NCI-H2029 treated with DMSO at 0.1 percent for 48 hours (cell line): ENCODE measurements at regions not wholly inside any gene's neighbourhood (a gene's known extent, or its start where the extent isn't known, plus 50 kb on each side); places are given as distances from the start of the nearest gene placed in this dataset.

Experiments
- DNase-seq: peaks from one replicate; lab custom pipeline; 2025; lab: John Stamatoyannopoulos, UW

DNA sequence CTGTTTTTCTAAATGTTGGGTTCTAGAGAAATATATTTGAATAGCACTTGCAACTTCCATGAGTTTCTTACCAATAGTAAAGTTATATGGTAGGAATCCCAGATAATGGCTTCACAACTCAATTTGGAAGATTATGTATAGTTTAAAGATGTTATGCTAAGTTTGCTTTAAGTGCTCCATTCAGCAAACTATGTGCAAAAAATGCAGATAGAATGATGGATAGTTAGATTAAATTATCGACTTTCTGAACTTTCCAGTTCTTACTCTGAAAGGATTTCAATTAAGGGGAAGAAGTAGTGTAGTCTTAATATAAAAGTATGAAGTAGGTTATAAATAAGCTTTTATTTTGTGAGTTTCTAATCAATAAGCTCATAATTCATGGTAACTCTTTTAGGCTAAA is 60.7 kb upstream of the NFKB1 start:
- DNase-seq: no peak

DNA sequence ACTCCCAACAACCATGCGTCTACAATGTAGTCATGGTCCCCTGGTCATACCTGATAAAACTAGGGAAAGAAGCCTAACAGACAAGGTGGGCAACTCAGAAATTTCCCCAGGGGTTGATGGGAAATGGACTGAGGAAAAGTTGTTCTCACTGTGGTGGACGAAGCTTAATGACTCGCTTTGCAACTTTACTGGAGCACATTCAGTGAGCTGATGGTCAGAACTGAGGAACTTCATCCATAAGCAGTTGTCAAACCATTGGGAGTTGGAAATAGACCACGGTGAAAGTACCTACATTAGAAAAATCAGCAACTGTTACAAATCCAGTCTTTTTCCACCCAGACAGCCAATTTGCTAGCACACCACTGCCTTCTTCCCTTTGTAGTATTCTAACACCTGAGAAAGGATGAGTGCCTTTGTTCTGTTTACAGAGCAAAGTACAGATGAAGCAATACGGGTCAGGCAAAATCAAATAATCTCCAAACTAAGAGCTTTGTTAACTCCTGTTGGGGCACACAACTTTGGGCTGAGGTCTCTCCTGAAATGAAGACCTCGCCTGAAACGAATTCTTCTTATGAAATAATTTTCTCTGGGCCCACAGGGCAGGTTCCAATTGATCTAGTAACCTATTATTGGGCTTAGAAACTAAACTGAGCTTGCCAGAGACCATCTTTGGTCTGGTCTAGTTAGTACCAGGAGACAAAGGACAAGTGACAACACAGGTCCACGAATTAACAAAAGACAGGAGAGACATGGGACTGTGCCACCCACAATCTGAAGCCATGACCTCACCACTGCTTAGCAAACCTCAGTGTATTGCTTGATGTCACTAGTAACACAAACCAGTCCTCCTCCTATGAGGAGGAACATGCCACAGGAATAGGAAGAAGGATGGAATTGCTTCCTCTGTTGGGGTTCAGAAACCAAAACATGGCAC is 58.9 kb upstream of the NFKB1 start:
- no peak for DNase-seq

DNA sequence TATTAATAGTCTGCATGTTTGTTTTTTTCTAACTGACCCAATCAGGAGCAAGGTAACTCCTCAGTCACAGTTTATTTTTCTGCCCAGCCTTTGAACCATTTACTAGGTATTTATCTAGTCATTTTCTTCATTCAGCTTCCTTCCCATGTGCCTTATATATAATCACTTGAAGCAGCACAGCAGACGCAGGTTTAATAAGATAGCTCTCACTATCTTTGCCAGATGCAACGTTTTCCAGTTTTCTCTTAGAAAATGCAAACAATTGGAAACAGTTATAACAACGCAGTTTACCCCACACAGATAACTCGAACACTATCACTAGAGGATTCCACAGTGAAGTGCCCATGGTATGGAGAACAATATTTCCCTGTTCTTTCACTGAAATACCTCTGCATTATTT is 56.4 kb upstream of the NFKB1 start:
- DNase-seq: no peak

DNA sequence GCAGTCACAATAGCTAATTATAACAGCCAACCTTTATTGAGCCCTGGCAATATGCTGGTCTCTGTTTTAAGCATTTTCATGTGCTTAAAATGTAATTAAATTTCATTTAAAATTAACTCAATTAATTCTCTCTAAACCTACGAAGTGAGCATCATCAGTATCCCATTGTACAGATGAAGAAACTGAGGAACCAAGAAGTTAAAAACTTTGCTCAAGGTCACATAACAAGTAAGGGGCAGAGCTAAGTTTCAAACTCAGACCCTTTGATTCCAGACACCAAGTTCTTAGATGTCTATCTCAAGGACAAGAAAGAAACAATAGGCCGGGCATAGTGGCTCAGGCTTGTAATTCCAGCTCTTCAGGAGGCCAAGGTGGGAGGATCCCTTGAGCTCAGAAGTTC is 55.9 kb upstream of the NFKB1 start:
- no peak for DNase-seq

GRCh38 chr4:102447413-102447812 is 53.7 kb upstream of the NFKB1 start:
- DNase-seq: no peak

DNA sequence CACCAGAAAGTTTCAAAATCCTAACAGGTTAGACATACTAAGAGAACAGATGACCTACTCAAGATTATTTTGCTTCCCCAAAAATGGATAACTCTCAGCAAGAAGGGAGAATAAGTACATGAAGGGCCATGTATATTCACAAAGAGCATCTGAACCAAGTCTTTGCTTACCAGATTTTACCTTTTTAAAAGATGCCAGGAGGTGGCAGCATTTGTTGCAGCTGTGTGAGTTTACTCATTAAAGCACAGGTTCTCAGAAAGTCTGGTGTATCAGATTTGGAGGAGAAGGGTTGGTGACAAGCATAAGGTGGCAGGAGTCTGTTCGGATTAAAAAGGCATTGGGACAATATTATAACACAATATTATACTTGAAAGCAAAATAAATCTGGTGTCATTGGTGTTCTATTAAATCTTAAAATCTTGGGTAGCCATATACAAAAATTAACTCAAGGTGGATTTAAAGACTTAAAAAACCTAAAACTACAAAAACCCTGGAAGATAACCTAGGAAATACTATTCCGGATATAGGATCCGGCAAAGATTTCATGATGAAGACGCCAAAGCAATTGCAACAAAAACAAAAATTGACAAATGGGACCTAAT is 51.3 kb upstream of the NFKB1 start:
- peak; percentile 69 for DNase-seq

GRCh38 chr4:102451266-102451665 is 49.9 kb upstream of the NFKB1 start:
- DNase-seq: no peak
